HepG2 (cell line): ENCODE measurements at regions not wholly inside any gene's neighbourhood (a gene's known extent, or its start where the extent isn't known, plus 50 kb on each side); places are given as distances from the start of the nearest gene placed in this dataset.

Experiments
- ATAC-seq: fragments of 200-7000 bp; cut with Tn5 transposase; 3 replicates; pipeline ENCODE4 v1.9.1; 2020; ENCODE audit warnings: mild to moderate bottlenecking, moderate library complexity
- BruUV-seq: library from RNA; stranded (reverse); fragments of 400-500 nt; replicated peaks from 2 replicates; lab custom pipeline; 2021; lab: Mats Ljungman, UMichigan
- CTCF ChIA-PET: fragments of 300-600 bp; formaldehyde crosslinking; extraction: SDS; loops from one replicate; lab custom pipeline; 2021; ENCODE audit warnings: low total read pairs, inconsistent platforms, low intra/inter-chr PET ratio; lab: Yijun Ruan, JAX
- POLR2A ChIA-PET: fragments of 350-600 bp; sonication (Branson Sonifier 250); formaldehyde crosslinking; loops from one replicate; lab custom pipeline; 2020; ENCODE audit warnings: antibody characterized with exemption, inconsistent platforms; lab: Yijun Ruan, JAX
- DNase-seq: peaks from one replicate; pipeline ENCODE4 v3.0.0-alpha.2; 2015; ENCODE audit warnings: low spot score
- FAIRE-seq: peaks from 3 replicates; lab custom pipeline; 2011; peaks lifted over from hg19 to GRCh38; lab: Jason Lieb, UNC
- H2AFZ ChIP-seq: one replicate; pipeline ENCODE4 v1.6.1; 2011; ENCODE audit warnings: low read length, inconsistent platforms
- H3K27ac ChIP-seq: fragments of 300-600 bp; 3 replicates; pipeline ENCODE4 v1.8.0; 2011; ENCODE audit warnings: mixed run types, mild to moderate bottlenecking, mixed read lengths, low read length, inconsistent platforms; ENCODE audit not compliant: insufficient read depth; ENCODE audit errors: extremely low read length
- H3K27me3 ChIP-seq, 2 experiments: fragments of 200-600 bp in 1 of 2; 2 replicates in 1 of 2; 3 replicates in 1 of 2; pipeline versions ENCODE4 v1.6.0 to v1.8.0; 2011; ENCODE audit warnings: low read length in 2 of 2, mild to moderate bottlenecking in 2 of 2, moderate library complexity in 2 of 2, inconsistent platforms in 1 of 2; ENCODE audit not compliant: insufficient read depth in 2 of 2, control insufficient read depth in 1 of 2
- H3K36me3 ChIP-seq, 2 experiments: fragments of 200-600 bp in 1 of 2; replicated peaks in 1 of 2; 2 replicates in 1 of 2; 3 replicates in 1 of 2; pipeline versions ENCODE4 v1.5.1 to v1.8.0; 2011; ENCODE audit warnings: low read length in 2 of 2, inconsistent platforms in 1 of 2; ENCODE audit not compliant: insufficient read depth in 2 of 2, control insufficient read depth in 1 of 2
- H3K4me1 ChIP-seq: 2 replicates; pipeline ENCODE4 v1.5.1; 2012; ENCODE audit warnings: low read length, inconsistent platforms; ENCODE audit not compliant: insufficient read depth
- H3K4me2 ChIP-seq: 2 replicates; pipeline ENCODE4 v1.6.0; 2011; ENCODE audit warnings: low read depth, low read length, inconsistent platforms
- H3K4me3 ChIP-seq, 3 experiments: fragments of 200-600 bp in 1 of 3; sonication (generic), shearing (Covaris generic) in 1 of 3; replicated peaks in 1 of 3; 2 replicates each; pipeline ENCODE4 v1.5.1; 2011 to 2016; ENCODE audit warnings: low read length in 3 of 3, inconsistent platforms in 2 of 3, low read depth in 2 of 3, mild to moderate bottlenecking in 2 of 3, control low read depth in 1 of 3, mixed read lengths in 1 of 3; ENCODE audit not compliant: insufficient read depth in 1 of 3
- H3K79me2 ChIP-seq: one replicate; pipeline ENCODE4 v1.6.1; 2011; ENCODE audit warnings: low read length, inconsistent platforms; ENCODE audit not compliant: insufficient read depth
- H3K9ac ChIP-seq: 2 replicates; pipeline ENCODE4 v1.6.0; 2011; ENCODE audit warnings: mild to moderate bottlenecking, low read depth, low read length, inconsistent platforms; ENCODE audit not compliant: insufficient read depth
- H3K9me3 ChIP-seq: 2 replicates; pipeline ENCODE4 v1.5.1; 2012; ENCODE audit warnings: mild to moderate bottlenecking, low read length
- H4K20me1 ChIP-seq: 2 replicates; pipeline ENCODE4 v1.6.0; 2011; ENCODE audit warnings: inconsistent platforms, mild to moderate bottlenecking, low read length, moderate library complexity; ENCODE audit not compliant: insufficient read depth
- FOXO1 ChIP-seq: sonication (generic); formaldehyde crosslinking; IDR thresholded peaks from 2 replicates; pipeline ENCODE4 v1.4.0; 2020; ENCODE audit warnings: missing genetic modification reagents
- POLR2A ChIP-seq, 2 experiments: IDR thresholded peaks; 2 replicates each; pipeline ENCODE4 v1.6.1; 2011; ENCODE audit warnings: low read depth in 2 of 2, low read length in 2 of 2, mild to moderate bottlenecking in 1 of 2, moderate library complexity in 1 of 2; ENCODE audit not compliant: insufficient read depth in 1 of 2
- SNRNP70 ChIP-seq: fragments of 200-400 bp; formaldehyde crosslinking; IDR thresholded peaks from 2 replicates; pipeline ENCODE4 v1.6.1; 2017; ENCODE audit warnings: mild to moderate bottlenecking, low read depth, low read length, moderate library complexity
- ZNF230 ChIP-seq: sonication (generic); formaldehyde crosslinking; IDR thresholded peaks from 2 replicates; pipeline ENCODE4 v1.4.0; 2020; ENCODE audit warnings: mild to moderate bottlenecking, missing genetic modification reagents
- ZNF264 ChIP-seq: sonication (generic); formaldehyde crosslinking; IDR thresholded peaks from 2 replicates; pipeline ENCODE4 v1.4.0; 2020; ENCODE audit warnings: missing genetic modification reagents
- ZNF329 ChIP-seq: sonication (generic); formaldehyde crosslinking; IDR thresholded peaks from 2 replicates; pipeline ENCODE4 v1.9.0; 2021; ENCODE audit warnings: low read depth, mild to moderate bottlenecking, missing genetic modification reagents
- ZNF746 ChIP-seq: sonication (generic); formaldehyde crosslinking; IDR thresholded peaks from 2 replicates; pipeline ENCODE4 v1.8.0; 2022; ENCODE audit warnings: mild to moderate bottlenecking, missing genetic modification reagents
- WGBS: methylation state at CpG from one replicate; pipeline ENCODE4 v1.1.6; 2017; ENCODE audit warnings: low lambda C conversion rate; 5-methylcytosine and 5-hydroxymethylcytosine counted together
- in situ Hi-C: cut with HindIII; loops from 2 replicates; pipeline ENCODE4 v1.10.0; 2017; ENCODE audit warnings: low pct_unique_long_range_greater_than_20kb; ENCODE audit not compliant: extremely low pct_ligation_motif_present
- intact Hi-C: fragments of 100-400 bp; cut with micrococcal nuclease; formaldehyde crosslinking; loops from one replicate; pipeline ENCODE4 v1.10.0; 2022; ENCODE audit not compliant: unreplicated experiment
- TF ChIP-seq, protein P1 (sequence below): sonication (generic); formaldehyde crosslinking; conservative IDR thresholded peaks from 2 replicates; pipeline ENCODE4 v1.4.0; 2020; ENCODE audit warnings: mild to moderate bottlenecking, missing genetic modification reagents, moderate library complexity
- TF ChIP-seq, protein P2 (sequence below): sonication (generic); formaldehyde crosslinking; IDR thresholded peaks from 2 replicates; pipeline ENCODE4 v1.8.1; 2023; ENCODE audit warnings: mild to moderate bottlenecking, inconsistent platforms, moderate library complexity, missing genetic modification reagents, borderline replicate concordance
- TF ChIP-seq, protein P3 (sequence below): sonication (generic); formaldehyde crosslinking; IDR thresholded peaks from 2 replicates; pipeline ENCODE4; 2020; ENCODE audit warnings: missing genetic modification reagents, mild to moderate bottlenecking, borderline replicate concordance
- TF ChIP-seq, protein P4 (sequence below): sonication (generic); formaldehyde crosslinking; IDR thresholded peaks from 2 replicates; pipeline ENCODE4 v1.4.0; 2020; ENCODE audit warnings: low read depth, mild to moderate bottlenecking, missing genetic modification reagents
- TF ChIP-seq, protein P5 (sequence below): sonication (generic); formaldehyde crosslinking; IDR thresholded peaks from 2 replicates; pipeline ENCODE4 v1.4.0; 2020; ENCODE audit warnings: missing genetic modification reagents

DNA sequence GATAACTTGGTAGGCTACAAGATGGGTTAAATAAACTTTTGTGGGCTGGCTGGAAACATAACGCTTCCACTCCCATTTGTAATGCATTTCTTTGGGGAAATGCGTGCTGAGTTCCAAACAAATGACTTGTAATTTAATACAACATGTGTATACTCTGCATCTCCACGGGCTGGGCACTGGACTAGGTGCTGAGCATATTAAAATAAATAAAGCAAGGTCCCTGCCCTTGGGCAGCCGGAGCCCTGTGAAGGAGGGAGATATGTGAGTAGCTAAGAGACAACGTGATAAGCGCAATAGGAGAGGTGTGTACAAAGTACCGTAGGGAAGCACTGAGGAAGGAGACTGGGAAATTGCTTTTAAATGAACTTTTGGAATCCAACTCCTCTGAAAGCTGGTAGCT lies 147.2 kb upstream of the RBPJ start:
- H3K9ac ChIP-seq, result no peak overlapping the region
- H3K4me2 ChIP-seq, result peak overlapping the region; percentile 25
- H3K4me1 ChIP-seq, result peaks cover 11% of the 10 kb centered on the region
- ATAC-seq, result peak; percentile 54
- no peak overlapping the region for H2AFZ ChIP-seq
- BruUV-seq, result no TSS peak
- ChIA-PET POLR2A (no interaction called here), CTCF (no interaction called here)
- 0 out of 5 replicates have a peak, but pooled peaks cover 0 to 2% of the 10 kb centered on the region in 2 experiments for H3K27me3 ChIP-seq
- intact Hi-C loops (no loop called here), in situ Hi-C loops (no loop called here)
- DNase-seq, result no peak
- H3K4me3 ChIP-seq, result no peak overlapping the region
- FAIRE-seq, result no peak
- 5% methylated on average over 7 of the region's 7 CpGs for WGBS
- no peaks in the 10 kb centered on the region for H3K79me2 ChIP-seq
- no peaks in the 10 kb centered on the region for H3K36me3 ChIP-seq
- no peaks in the 10 kb centered on the region for H4K20me1 ChIP-seq
- no peak overlapping the region for H3K27ac ChIP-seq
- no peaks in the 10 kb centered on the region for H3K9me3 ChIP-seq
- TF ChIP-seq, protein P1, sequence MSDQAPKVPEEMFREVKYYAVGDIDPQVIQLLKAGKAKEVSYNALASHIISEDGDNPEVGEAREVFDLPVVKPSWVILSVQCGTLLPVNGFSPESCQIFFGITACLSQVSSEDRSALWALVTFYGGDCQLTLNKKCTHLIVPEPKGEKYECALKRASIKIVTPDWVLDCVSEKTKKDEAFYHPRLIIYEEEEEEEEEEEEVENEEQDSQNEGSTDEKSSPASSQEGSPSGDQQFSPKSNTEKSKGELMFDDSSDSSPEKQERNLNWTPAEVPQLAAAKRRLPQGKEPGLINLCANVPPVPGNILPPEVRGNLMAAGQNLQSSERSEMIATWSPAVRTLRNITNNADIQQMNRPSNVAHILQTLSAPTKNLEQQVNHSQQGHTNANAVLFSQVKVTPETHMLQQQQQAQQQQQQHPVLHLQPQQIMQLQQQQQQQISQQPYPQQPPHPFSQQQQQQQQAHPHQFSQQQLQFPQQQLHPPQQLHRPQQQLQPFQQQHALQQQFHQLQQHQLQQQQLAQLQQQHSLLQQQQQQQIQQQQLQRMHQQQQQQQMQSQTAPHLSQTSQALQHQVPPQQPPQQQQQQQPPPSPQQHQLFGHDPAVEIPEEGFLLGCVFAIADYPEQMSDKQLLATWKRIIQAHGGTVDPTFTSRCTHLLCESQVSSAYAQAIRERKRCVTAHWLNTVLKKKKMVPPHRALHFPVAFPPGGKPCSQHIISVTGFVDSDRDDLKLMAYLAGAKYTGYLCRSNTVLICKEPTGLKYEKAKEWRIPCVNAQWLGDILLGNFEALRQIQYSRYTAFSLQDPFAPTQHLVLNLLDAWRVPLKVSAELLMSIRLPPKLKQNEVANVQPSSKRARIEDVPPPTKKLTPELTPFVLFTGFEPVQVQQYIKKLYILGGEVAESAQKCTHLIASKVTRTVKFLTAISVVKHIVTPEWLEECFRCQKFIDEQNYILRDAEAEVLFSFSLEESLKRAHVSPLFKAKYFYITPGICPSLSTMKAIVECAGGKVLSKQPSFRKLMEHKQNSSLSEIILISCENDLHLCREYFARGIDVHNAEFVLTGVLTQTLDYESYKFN, result no peak
- TF ChIP-seq, protein P2, sequence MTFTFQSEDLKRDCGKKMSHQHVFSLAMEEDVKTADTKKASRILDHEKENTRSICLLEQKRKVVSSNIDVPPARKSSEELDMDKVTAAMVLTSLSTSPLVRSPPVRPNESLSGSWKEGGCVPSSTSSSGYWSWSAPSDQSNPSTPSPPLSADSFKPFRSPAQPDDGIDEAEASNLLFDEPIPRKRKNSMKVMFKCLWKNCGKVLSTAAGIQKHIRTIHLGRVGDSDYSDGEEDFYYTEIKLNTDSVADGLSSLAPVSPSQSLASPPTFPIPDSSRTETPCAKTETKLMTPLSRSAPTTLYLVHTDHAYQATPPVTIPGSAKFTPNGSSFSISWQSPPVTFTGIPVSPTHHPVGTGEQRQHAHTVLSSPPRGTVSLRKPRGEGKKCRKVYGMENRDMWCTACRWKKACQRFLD (CRISPR knock-in tag), result no peak
- TF ChIP-seq SNRNP70 (no peak), ZNF329 (CRISPR knock-in tag) (no peak), ZNF264 (CRISPR knock-in tag) (no peak), FOXO1 (no peak), ZNF230 (CRISPR knock-in tag) (no peak), ZNF746 (CRISPR knock-in tag) (no peak), POLR2A (IDR thresholded peaks at IDR 0.05; ENCODE audit: insufficient read depth in 1 of 2, low read depth in 2 of 2, low read length in 2 of 2) (no peak)
- TF ChIP-seq, protein P3, sequence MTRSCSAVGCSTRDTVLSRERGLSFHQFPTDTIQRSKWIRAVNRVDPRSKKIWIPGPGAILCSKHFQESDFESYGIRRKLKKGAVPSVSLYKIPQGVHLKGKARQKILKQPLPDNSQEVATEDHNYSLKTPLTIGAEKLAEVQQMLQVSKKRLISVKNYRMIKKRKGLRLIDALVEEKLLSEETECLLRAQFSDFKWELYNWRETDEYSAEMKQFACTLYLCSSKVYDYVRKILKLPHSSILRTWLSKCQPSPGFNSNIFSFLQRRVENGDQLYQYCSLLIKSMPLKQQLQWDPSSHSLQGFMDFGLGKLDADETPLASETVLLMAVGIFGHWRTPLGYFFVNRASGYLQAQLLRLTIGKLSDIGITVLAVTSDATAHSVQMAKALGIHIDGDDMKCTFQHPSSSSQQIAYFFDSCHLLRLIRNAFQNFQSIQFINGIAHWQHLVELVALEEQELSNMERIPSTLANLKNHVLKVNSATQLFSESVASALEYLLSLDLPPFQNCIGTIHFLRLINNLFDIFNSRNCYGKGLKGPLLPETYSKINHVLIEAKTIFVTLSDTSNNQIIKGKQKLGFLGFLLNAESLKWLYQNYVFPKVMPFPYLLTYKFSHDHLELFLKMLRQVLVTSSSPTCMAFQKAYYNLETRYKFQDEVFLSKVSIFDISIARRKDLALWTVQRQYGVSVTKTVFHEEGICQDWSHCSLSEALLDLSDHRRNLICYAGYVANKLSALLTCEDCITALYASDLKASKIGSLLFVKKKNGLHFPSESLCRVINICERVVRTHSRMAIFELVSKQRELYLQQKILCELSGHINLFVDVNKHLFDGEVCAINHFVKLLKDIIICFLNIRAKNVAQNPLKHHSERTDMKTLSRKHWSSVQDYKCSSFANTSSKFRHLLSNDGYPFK, result no peak
- TF ChIP-seq, protein P4, sequence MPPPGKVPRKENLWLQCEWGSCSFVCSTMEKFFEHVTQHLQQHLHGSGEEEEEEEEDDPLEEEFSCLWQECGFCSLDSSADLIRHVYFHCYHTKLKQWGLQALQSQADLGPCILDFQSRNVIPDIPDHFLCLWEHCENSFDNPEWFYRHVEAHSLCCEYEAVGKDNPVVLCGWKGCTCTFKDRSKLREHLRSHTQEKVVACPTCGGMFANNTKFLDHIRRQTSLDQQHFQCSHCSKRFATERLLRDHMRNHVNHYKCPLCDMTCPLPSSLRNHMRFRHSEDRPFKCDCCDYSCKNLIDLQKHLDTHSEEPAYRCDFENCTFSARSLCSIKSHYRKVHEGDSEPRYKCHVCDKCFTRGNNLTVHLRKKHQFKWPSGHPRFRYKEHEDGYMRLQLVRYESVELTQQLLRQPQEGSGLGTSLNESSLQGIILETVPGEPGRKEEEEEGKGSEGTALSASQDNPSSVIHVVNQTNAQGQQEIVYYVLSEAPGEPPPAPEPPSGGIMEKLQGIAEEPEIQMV (CRISPR knock-in tag), result no peak
- TF ChIP-seq, protein P5, sequence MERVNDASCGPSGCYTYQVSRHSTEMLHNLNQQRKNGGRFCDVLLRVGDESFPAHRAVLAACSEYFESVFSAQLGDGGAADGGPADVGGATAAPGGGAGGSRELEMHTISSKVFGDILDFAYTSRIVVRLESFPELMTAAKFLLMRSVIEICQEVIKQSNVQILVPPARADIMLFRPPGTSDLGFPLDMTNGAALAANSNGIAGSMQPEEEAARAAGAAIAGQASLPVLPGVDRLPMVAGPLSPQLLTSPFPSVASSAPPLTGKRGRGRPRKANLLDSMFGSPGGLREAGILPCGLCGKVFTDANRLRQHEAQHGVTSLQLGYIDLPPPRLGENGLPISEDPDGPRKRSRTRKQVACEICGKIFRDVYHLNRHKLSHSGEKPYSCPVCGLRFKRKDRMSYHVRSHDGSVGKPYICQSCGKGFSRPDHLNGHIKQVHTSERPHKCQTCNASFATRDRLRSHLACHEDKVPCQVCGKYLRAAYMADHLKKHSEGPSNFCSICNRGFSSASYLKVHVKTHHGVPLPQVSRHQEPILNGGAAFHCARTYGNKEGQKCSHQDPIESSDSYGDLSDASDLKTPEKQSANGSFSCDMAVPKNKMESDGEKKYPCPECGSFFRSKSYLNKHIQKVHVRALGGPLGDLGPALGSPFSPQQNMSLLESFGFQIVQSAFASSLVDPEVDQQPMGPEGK (CRISPR knock-in tag), result no peak
